CD4-positive, alpha-beta T cell treated with Interleukin-4 for 1 hour (primary cell): ENCODE measurements at regions not wholly inside any gene's neighbourhood (a gene's known extent, or its start where the extent isn't known, plus 50 kb on each side); places are given as distances from the start of the nearest gene placed in this dataset.

Experiments used
- DNase-seq, 2 donors: peaks; one replicate each; pipeline ENCODE4 v3.0.0-alpha.2; 2020 to 2022

DNA sequence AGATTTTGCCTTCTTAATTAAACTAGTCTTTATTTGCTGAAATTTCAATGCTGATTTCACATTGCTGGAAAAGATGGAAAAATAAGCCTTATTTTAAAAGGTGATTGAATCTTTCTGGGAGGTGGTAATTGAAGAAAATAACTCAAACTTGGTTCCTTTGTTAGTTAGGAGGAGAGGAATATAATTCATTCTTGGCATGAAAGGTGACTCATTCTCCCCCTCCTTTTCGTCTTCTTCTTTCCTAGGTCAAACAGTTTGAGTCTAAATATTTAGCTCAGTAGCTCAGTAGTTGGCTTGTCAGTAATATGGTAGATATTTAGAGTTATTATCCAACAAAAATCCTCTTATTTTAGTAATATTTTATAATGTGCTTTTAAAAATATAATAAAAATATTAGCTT lies 353.9 kb upstream of the MEF2C start:
- no peak for DNase-seq

DNA sequence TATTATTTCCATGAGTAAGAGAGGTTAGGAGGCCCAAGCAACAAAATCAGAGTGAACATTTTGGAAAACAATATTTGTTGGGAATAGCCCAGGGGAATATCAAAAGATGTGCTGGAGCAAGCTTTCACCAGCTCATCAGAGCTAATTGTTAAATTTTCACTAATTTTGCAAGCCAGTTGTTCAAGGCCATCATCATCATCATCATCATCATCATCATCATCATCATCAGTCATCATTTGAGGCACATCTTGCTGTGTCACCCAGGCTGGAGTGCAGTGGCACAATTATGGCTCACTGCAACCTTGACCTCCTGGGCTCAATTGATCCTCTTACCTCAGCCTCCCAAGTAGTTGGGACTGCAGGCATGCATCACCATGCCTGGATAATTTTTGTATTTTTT lies 350.5 kb upstream of the MEF2C start:
- no peak for DNase-seq

DNA sequence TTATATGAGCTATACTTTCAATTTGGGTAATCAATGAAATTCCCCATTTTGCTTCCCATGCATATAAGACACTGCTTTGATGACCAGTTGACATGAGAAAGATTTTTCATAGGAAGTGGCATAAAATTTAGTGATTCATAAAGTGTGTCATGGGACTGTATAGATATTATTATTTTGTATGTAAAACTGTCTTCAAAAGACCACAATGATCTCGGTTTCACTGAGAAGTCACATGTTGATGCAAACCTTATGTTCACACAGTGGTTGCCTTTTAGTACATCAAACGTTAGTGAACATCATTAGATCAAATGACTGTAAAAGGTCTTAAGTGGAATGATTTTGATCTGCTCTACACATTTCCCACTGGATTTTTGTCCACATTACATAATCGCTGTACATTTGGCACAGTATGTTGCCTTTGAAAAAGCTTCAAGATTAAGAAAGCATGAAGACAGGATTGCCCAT lies 349.2 kb upstream of the MEF2C start:
- DNase-seq: no peak

DNA sequence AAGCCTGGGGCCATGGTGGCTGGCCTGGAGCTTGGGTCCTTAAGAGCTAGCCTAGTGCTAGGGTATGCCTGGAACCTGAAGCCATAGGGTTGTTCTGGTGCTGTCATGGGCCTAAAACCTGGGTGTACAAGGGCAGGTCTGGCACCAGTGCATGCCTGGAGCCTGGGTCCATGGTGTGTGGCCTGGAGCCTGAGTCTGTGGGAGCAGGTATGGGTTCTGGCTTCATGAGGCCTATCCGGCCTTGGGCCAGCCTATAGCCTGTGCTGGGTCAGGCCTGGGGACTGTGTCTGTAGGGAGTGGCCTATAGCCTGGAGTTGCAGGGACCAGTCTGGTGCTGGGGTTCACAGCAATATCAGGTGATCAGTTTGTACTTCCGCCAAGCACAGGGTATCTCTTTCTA lies 347.2 kb upstream of the MEF2C start:
- no peak for DNase-seq

DNA sequence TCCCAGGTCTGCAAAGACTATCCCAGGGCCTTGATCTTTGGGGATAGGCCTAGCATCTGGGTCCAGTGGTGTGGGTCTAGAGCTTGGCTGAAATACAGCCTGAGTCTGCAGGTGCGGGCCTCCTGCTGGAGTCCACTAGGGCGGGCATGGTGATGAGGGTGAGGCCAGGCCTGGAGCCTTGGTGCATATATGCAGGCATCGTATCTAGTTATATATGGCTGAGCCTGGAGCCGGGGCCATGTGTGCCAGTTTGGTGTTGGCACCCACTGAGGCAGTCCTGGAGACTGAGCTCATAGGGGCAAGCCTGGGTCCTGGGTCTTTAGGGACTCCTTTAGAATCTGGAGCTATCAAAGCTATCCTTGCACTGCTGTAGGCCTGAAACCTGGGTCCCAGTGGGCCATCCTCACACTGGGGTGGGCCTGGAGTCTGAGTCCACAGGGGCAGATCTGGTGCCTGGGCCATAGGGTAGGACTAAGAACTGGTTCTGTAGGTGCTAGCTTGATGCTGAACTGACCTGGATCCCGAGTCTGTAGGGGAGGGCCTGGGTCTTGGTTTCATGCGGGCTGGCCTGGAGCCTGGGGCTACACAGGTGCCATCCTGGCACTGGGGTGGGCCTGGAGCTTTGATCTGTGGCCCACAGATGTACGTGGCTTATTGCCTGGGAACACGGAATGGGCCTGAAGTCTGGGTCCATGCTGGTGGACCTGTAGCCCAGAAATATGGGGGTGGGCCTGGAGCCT lies 346.5 kb upstream of the MEF2C start:
- no peak for DNase-seq

DNA sequence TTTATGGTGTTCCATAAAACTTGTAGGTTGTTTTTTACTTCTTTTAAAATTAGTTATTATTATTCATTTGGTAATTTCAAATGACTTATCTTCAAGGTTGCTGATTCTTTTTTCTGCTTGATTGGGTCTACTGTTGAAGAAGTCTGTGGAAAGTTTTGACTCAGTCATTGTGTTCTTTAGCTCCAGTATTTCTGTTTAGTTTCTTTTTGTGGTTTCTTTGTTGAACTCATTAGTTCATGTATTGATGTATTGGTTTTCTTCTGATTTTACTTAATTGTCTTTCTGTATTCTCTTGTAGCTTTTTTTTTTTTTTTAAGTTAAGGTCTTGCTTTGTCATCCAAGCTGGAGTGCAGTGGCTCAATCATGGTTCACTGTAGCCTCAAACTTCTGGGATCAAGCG lies 345.4 kb upstream of the MEF2C start:
- no peak for DNase-seq

DNA sequence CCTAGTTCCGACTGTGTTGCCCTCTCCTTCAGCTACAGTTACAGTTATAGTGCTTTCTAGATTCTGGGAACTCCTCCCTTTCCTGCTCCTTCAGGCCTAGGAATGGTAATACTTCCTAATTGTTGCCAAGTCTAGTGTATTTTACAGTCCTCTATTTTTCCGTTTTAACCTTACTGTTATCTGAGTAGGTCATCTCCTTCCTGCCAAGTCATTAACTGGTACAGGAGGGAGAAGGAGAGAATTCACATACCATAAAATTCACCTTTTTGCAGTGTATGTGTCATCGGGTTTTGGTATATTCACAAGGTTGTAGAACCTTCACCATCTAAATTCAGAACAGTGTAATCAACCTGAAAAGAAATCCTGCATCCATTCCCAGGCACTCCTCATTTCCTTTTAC lies 335.4 kb upstream of the MEF2C start:
- no peak for DNase-seq

DNA sequence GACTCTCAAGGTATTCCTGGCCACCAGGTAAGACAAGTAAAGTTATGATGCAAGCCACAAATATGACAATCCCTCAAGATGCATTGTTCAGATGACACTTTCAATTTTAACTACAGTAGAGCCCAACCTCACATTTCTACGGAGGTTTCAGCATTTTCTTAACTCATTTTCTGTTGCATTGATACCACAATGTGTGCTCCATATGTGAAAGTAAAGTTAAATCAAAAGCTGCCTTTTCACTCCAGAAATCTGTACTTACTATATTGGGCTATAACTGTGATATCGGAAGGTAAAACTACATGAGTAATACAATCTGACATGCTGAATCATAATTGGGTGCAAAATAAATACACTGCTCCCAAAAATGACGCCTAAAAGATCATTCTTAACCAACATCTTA lies 333.6 kb upstream of the MEF2C start:
- no peak for DNase-seq

DNA sequence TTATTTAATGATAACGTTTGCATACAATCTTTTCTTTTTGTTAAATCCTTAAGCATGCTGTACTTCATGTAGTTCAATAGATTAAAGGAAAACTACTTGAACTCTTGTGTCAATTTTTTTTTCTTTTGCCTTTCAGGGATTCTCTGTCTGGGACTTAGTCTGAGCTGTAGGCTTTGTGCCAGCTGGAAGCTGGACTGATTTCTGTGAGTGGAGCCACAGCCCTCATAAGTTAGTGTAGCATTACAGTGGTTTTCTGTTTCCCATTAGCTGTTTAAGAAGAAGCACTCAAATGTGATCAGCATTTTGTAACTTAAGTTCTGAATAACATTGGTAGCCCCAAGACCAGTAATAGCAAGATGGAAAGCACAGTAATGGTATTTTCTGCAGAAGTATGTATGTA lies 330.6 kb upstream of the MEF2C start:
- no peak for DNase-seq

DNA sequence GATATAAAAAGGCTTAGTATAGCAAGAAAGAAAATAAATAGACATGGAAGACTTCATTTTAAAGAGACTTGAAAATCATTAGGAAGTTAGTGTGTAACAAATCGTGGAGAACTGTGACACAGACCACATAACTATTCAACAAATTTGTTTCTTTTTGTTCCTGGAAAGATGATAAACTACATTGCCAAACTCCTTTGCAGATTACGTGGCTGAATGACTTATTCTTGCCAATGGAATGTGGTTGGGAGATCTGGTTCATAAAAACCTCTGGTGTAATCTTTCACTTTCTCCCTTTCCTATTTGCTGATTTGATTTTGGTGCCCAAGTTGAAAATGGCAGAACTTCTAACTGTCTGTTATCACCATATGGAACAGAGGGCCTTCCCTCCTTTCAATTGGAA lies 328.9 kb upstream of the MEF2C start:
- DNase-seq: no peak

DNA sequence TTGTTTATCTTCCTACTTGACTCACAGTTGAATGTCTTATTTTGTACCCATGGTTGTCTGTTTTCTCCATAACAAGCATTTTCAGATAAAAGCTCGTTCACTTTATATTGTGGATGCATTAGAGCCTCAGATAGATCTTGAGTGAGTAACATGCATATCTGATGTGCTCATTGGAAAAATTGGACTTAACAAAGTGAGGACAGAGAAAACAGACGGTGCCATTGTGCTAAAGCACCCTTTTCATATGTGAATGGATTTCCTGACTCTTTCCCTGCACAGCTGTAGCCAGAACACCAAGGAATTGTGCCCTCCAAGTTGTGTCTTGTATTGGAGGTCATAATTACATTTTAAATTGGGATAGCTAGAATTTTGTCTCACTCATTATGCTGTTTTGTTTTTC lies 325.8 kb upstream of the MEF2C start:
- DNase-seq: no peak

DNA sequence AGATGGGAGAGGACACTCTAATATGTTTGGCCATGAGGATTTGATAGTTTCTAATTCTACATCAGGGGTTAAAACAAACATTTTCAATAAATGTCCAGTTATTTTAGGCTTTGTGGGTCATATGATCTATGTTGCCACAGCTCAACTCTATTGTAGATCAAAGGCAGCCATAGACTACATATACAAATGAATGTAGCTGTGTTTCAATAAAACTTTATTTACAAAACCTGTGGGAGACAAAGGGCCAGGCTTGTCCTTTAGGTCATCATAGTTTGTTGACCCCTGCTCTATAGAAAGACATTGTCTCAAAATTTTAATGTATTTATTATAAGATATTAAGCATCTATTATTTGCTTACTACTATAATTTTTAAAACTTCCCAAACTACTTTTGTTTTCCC lies 325.4 kb upstream of the MEF2C start:
- no peak for DNase-seq

DNA sequence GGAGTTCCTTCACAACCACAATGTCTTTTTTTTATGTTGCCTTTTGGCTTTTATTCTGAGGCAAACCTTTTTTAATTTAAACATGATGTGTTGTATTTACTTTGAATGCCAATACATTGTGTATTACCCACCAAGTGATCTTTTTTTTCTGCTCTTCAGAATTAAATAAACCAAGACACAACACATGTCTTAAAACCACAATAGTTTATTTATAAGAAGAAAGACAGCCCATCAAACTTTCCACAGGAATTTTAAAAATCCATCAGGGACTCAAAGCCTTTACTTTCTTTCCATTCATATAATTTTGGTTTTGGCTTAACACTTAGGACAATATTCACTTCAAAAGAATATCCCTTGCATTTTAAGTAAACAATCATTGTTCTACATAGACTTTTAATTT lies 321.8 kb upstream of the MEF2C start:
- no peak for DNase-seq

DNA sequence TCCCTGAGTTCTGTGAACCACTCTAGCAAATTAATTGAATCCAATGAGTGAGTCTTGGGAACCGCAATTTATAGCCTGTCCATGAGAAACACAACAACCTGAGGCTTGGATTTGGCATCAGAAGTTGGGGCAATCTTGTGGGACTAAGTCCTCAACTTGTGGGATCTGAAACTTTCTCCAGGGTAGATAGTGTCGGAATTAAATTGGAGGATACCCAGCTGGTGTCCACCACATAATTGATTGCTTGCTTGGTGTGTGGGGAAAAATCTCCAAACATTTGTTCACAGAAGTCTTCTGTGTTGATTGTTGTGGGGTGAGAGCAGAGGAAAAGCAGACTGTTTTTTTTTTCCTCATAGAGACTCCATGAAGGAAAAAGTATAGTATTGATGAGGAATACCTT lies 320.6 kb upstream of the MEF2C start:
- no peak for DNase-seq

DNA sequence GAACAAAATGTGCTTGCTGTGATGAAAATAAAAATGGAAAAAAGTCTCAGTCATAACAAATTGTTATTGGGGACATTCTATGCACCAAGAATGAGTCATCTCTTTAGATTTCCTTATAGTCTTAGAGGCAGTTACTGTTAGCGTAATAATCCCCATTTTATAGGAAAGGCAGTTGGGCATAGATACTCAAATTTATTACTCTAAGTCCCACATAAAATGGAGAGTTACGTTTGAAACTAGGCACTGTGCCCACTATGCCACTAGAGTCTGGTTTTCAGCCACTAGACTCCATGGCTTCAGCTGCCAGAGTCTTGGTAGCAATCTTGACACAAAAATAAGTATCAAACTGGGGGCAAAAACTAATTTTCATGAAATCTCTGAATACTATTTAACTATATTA lies 317.9 kb upstream of the MEF2C start:
- no peak for DNase-seq

DNA sequence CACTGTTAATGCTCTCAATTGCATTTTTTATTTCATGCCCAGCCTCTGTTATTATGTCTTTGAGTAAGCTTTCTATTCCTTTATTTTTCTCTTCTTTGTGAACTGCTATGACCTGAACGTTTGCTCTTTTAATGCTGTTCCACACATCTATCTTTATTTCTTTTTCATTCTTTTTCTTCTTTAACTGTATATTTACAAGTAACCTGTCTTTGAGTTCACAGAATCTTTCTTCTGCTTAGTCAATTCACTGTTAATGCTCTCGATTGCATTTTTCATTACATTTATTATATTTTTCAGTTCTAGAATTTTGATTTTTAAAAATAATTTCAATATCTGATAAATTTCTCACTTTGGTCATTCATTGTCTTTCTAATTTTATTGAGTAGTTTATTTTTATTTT lies 316.3 kb upstream of the MEF2C start:
- DNase-seq: no peak

DNA sequence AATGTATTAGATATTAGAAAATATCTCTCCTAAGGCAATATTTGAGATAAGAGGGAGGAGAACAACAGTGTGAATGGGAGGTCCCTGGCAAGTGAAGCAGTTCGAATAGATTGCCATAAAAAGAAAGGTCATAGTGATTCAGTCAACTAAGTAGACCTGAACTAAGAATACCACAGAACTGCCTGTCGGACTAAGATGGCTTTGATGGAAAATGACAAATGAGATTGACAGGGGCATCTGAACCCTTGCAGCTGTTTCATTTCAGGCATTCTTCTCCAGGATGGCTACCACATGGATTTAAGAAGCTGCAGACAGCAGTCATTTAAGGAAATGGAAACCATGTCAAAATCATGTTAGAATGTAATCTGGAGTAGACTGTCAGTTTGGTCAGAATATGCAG lies 308.4 kb upstream of the MEF2C start:
- DNase-seq: no peak

DNA sequence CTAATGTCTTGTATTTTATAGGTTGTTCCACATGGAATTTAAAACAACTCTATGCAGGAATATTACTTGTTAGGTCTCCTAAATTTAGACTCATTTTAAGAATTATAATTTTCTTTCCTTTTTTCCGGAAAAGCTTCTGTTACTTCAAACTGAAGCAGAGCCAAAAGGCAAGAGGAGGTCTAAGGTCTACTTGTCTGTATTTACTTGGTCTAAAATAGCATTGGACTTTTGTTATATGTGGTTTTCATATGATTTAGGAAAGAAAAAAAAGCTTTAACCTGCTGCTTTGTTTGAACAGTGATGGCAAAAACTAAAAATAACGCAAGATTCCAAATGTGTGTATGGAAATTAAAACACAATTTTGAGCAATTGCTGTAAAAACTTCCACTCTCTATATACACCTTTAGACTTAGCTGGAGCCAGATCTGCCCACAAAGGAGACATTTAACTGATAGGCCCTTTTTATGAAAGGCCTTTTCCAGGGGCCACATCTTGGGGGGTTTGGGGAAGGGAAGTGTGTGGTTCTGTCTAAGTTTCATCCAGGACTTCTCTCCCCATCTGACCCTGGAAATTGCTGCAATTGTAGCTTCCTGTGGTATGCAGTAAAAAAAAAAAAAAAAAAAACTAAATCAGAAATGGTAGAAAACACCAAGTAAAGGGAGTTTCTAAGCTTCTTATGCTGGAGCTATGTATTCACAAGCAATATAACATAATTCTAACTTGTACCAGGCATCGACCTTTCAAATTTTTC lies 307.7 kb upstream of the MEF2C start:
- no peak for DNase-seq

DNA sequence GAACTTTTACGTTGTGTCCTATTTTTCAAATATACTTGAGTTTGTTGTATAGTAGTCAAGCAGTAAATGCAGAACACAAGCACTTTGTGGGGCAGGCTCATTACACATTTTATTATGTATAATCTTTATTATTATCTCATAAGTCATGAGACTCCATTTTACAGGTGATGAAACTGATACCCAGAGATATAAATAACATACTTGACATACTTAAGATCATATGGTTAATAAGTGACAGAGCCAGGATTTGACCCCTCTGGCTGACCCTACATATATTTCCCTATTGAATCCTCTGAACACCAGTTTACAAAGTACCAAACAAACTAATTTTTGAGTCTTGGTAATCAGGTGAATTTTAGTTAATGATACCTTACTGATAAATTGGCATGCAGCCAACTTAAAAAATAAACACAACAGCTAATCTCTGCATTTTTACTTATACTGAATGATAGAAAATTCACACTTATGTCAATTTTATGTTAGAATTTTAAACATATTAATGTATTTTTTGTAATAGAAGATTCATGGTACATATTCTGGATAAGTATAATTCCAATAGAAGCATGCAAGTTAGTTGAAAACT lies 305.0 kb upstream of the MEF2C start:
- no peak for DNase-seq

DNA sequence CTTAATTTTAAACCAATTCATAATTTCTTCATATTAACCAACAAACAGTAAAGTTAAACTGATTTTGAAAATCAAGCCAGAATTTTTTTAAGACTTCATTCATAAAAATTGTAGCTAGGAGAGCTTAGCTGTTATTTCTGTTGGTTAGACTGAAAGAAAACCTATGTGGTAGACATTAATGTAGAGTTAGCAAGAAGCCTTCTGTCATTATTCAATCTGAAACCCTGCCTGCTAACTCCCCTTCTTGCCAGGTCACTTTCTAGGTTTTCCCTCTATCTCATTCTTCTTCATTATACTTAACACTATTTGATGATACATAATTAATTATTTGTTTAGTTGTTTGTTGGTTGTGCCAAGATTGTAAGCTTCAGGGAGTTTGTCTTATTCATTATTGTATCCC lies 304.3 kb upstream of the MEF2C start:
- no peak for DNase-seq

DNA sequence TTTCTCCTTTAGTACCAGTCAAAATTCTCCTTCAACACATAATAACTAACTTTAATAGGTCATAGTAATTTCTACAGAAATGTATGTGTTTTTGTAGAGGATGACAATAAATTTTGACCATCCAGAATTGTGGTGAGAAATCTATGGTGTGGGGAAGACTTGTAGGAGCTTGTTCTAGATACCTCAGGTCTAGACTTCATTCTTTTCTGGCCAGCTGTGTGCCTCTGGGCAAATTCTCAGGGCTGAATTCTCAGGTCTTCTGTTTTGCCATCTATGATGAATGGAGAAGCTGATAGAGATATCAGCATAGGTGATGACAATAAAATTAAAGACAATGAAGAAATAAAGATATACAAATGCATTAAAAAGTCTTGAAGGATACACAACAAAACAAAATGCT lies 298.6 kb upstream of the MEF2C start:
- DNase-seq: no peak

DNA sequence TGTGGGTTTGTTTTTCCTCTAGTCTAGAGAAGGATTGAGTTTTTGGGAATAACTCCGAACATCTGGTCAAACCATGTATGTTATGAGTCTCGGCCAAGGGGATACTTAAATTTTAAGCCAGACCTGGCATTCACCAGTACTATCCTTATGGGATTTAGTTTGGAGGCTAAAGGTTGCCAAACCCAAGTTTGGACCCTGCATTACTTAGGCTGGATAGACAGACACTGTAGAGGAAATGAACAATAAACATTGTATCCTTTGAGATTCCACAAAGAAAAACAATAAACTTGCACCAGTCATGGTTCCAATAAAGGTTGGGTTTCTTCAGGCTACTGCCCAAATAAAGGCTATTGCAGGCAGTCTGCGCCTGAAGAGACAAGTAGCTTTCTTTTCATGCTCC lies 296.7 kb upstream of the MEF2C start:
- DNase-seq: no peak

DNA sequence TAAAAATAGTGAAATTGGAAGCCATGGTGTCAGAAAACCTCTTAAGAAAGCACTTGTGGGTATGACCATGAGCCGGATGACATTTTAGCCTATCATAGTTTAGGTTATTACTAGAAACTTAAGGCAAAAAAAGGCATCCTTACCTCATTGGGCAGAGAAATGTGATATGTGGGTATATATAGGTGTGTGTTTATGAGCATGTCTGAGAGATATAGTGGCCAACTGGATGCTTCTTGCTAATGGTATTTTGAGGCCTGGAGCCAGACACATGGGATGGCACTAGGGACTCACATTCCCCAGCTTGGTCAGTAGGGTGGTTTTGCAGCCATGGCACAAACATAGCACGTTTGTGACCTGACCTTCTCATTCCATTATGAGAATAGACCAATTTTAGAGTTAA lies 295.6 kb upstream of the MEF2C start:
- no peak for DNase-seq

DNA sequence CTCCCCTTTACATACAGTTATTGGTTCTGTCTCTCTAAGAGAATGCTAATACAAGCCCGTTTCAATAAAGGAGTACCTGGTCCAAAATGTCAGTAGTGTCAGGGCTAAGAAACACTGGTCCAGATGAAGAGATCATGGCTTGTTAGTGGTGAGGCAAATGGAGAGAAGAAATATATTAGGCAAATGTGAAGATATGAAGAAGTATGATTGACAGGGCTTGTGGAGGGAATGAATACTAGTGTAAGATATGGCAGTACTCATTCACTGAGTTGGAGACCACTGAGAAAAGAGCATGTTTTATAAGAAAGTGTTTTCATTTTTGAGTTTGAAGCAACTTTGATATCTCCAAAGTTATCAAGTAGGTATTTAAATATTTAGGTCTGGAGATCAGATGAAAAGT lies 290.5 kb upstream of the MEF2C start:
- no peak for DNase-seq

DNA sequence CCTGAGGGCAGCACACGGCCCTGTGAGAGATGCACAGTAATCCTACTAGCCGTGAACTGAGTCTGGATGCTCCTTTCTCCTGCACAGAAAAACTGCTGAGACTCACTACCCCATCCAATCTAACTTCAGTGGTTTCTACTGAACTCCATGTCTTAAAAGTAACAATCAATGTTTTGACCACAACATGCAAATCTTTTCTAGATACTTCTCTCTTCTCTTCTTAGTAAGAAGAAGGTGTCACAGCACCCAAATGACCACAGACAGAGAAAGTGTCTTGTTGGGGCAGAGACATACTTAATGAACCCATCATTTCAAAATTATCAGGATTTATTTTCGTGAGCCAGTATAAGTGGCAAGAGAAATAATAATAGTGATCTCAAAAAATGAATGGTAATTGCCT lies 285.8 kb upstream of the MEF2C start:
- no peak for DNase-seq
